Lower leg skin (tissue), 3 donors: ENCODE measurements at regions not wholly inside any gene's neighbourhood (a gene's known extent, or its start where the extent isn't known, plus 50 kb on each side); places are given as distances from the start of the nearest gene placed in this dataset.

Experiments used
- CTCF ChIP-seq, 3 donors: fragments of 450-650 bp; IDR thresholded peaks; one replicate each; pipeline ENCODE4 v1.5.1; 2016; ENCODE audit warnings: antibody characterized with exemption in 3 of 3, mild to moderate bottlenecking in 3 of 3, moderate library complexity in 2 of 3
- POLR2A ChIP-seq, 2 donors: fragments of 450-650 bp; IDR thresholded peaks; one replicate each; pipeline ENCODE4 v1.6.1; 2016 to 2017; ENCODE audit warnings: antibody characterized with exemption in 2 of 2, mild to moderate bottlenecking in 1 of 2, moderate library complexity in 1 of 2

- no peak for TF ChIP-seq CTCF (IDR thresholded peaks at IDR 0.05)
- no peak for TF ChIP-seq POLR2A (IDR thresholded peaks at IDR 0.05)
Observed at GRCh38 chr21:41653954-41654491, 112.8 kb downstream of the RIPK4 start.
